ENCODE measurements at regions not wholly inside any gene's neighbourhood (a gene's known extent, or its start where the extent isn't known, plus 50 kb on each side); places are given as distances from the start of the nearest gene placed in this dataset.

GRCh38 chr2:38173683-38174082, 97.7 kb upstream of the CYP1B1 start:
- DNase-seq (ENCODE audit: low read depth), result no peak

GRCh38 chr2:38171208-38171855, 95.4 kb upstream of the CYP1B1 start:
- peak; percentile 32 for DNase-seq (ENCODE audit: low read depth)

- DNase-seq (ENCODE audit: low read depth), result no peak
These were observed 94.8 kb upstream of the CYP1B1 start for GRCh38 chr2:38170733-38171132.

- DNase-seq (ENCODE audit: low read depth), result peak; percentile 75
These were observed 94.1 kb upstream of the CYP1B1 start for GRCh38 chr2:38170067-38170466.

- peak; percentile 80 for DNase-seq (ENCODE audit: low read depth)
These were observed 92.9 kb upstream of the CYP1B1 start for GRCh38 chr2:38168710-38169480.

GRCh38 chr2:38167968-38168350, 92.0 kb upstream of the CYP1B1 start:
- no peak for DNase-seq (ENCODE audit: low read depth)

GRCh38 chr2:38165698-38166097, 89.7 kb upstream of the CYP1B1 start:
- no peak for DNase-seq (ENCODE audit: low read depth)

GRCh38 chr2:38164881-38165280, 88.9 kb upstream of the CYP1B1 start:
- DNase-seq (ENCODE audit: low read depth), result peak; percentile 54

GRCh38 chr2:38163579-38163978, 87.6 kb upstream of the CYP1B1 start:
- DNase-seq (ENCODE audit: low read depth), result no peak

GRCh38 chr2:38163006-38163405, 87.1 kb upstream of the CYP1B1 start:
- DNase-seq (ENCODE audit: low read depth), result no peak

GRCh38 chr2:38160516-38160915, 84.6 kb upstream of the CYP1B1 start:
- DNase-seq (ENCODE audit: low read depth), result no peak

- DNase-seq (ENCODE audit: low read depth), result no peak
These were observed 83.6 kb upstream of the CYP1B1 start for GRCh38 chr2:38159597-38159996.

GRCh38 chr2:38159191-38159590, 83.2 kb upstream of the CYP1B1 start:
- no peak for DNase-seq (ENCODE audit: low read depth)

- no peak for DNase-seq (ENCODE audit: low read depth)
These were observed 82.6 kb upstream of the CYP1B1 start for GRCh38 chr2:38158378-38159118.

- DNase-seq (ENCODE audit: low read depth), result no peak
These were observed 80.5 kb upstream of the CYP1B1 start for GRCh38 chr2:38156436-38156835.

GRCh38 chr2:38155015-38155414, 79.1 kb upstream of the CYP1B1 start:
- DNase-seq (ENCODE audit: low read depth), result no peak

- no peak for DNase-seq (ENCODE audit: low read depth)
These were observed 78.4 kb upstream of the CYP1B1 start for GRCh38 chr2:38154395-38154794.

GRCh38 chr2:38153476-38154135, 77.7 kb upstream of the CYP1B1 start:
- no peak for DNase-seq (ENCODE audit: low read depth)

GRCh38 chr2:38152913-38153312, 77.0 kb upstream of the CYP1B1 start:
- DNase-seq (ENCODE audit: low read depth), result no peak

- no peak for DNase-seq (ENCODE audit: low read depth)
These were observed 76.1 kb upstream of the CYP1B1 start for GRCh38 chr2:38152035-38152434.

GRCh38 chr2:38149531-38149930, 73.6 kb upstream of the CYP1B1 start:
- no peak for DNase-seq (ENCODE audit: low read depth)

- DNase-seq (ENCODE audit: low read depth), result peak; percentile 72
These were observed 72.5 kb upstream of the CYP1B1 start for GRCh38 chr2:38148501-38148900.

All from LHCN-M2 (cell line).